ENCODE measurements at regions not wholly inside any gene's neighbourhood (a gene's known extent, or its start where the extent isn't known, plus 50 kb on each side); places are given as distances from the start of the nearest gene placed in this dataset.

- TF ChIP-seq CTCF (optimal IDR thresholded peaks at IDR 0.05 in 1 of 3, IDR thresholded peaks at IDR 0.05 in 1 of 3, conservative IDR thresholded peaks at IDR 0.05 in 1 of 3; ENCODE audit: extremely low read depth in 1 of 3, insufficient read depth in 2 of 3, low read length in 3 of 3) (no peak), EZH2 (IDR thresholded peaks at IDR 0.05; ENCODE audit: low read length) (no peak)
These were observed 214.6 kb upstream of the RGS18 start for GRCh38 chr1:191943684-191944083.

Measured in keratinocyte (primary cell).